GM12892 (cell line): ENCODE measurements at regions not wholly inside any gene's neighbourhood (a gene's known extent, or its start where the extent isn't known, plus 50 kb on each side); places are given as distances from the start of the nearest gene placed in this dataset.

Source experiments
- DNase-seq: peaks from one replicate; pipeline ENCODE4 v3.0.0; 2011; ENCODE audit not compliant: insufficient read length
- FAIRE-seq: peaks from 2 replicates; lab custom pipeline; 2011; peaks lifted over from hg19 to GRCh38; lab: Jason Lieb, UNC
- POLR2A ChIP-seq: IDR thresholded peaks from 2 replicates; pipeline ENCODE4 v1.6.1; 2011; ENCODE audit warnings: low read depth, low read length, control low read depth
- POLR2AphosphoS5 ChIP-seq: IDR thresholded peaks from 2 replicates; pipeline ENCODE4 v1.6.1; 2011; ENCODE audit warnings: low read depth, low read length, control low read depth
- TAF1 ChIP-seq: IDR thresholded peaks from 2 replicates; pipeline ENCODE4 v1.6.1; 2011; ENCODE audit warnings: low read depth, mild to moderate bottlenecking, control low read depth, low read length, borderline replicate concordance

DNA sequence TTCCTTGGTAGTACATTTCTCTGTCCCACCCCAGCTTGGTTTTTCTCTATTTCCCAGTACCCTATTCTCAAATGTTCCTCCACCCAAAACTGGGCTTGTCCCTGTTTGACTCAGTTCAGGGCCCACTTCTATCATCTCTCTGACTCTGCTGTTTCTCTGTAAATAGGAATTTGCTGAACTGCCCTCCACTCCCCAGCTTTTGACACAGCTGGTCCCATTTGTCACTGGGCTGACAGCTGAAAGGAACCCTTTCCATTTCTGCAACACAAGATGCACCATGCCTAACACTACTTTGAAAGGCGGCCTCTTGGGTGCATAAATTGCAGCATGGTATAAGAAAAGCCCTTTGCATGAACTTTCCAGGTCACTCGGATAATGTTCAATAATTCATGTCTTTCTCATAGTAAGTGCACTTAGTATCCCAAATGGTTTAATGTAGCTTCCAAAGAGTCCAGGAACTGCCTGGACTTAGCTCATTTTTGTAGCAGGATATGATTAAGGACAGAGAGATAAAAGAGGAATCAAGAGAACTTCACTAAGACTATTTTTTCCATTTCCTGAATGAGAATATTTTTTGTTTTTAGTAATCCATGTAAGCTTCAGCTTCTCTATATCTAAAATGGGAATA lies 256.7 kb downstream of the CDH11 start:
- DNase-seq, result no peak
- TF ChIP-seq POLR2A (no peak), TAF1 (no peak), POLR2AphosphoS5 (no peak)
- no peak for FAIRE-seq

DNA sequence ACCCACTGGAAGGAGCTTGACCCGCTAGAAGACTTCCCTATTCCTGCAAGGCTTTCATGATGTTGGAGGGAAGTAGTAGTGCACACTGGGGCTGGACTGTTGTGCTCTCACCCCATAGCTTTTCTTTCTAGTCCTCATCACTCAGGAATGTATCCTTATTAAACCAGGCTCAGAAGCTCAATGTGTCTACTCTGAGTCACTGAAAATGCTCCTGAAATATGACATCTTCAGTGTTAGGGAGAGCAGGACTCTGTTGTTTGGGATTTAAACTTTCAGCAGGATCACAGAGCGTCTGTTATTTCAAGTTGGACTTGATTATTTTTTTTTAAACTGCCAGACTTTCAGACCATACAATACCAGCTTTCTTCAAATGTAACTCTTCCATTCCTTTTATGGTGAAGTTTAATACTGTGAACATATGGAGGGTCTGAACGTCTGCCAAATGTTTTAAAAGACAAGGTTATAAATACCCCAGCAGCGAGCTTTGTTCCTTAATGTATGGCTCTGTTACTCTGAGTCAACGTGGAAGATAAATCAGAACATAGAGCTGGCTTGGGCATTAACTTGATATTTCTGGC lies 257.5 kb downstream of the CDH11 start:
- DNase-seq, result no peak
- FAIRE-seq, result no peak
- TF ChIP-seq POLR2AphosphoS5, result no peak
- no peak for TF ChIP-seq TAF1
- TF ChIP-seq POLR2A, result no peak

DNA sequence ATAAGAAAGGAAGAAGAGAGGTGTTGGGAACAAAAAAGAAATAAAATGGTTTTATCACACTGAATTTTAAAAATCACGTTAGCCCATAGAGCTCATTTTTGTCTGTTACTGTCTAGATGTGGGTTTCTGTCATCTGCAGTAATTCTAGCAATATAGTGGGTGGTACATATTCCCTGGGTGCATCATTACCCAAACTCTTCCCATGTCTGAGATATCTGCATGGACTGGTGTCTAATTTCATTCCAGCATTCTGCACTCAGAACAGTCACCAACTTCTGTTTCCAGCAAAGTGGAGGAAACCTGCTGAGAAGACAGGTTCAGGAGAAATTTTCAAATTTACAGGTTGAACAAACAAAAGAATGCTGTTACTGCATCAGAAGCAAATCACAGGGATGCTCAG lies 263.8 kb downstream of the CDH11 start:
- no peak for FAIRE-seq
- no peak for TF ChIP-seq POLR2AphosphoS5
- no peak for TF ChIP-seq POLR2A
- no peak for TF ChIP-seq TAF1
- DNase-seq, result no peak

DNA sequence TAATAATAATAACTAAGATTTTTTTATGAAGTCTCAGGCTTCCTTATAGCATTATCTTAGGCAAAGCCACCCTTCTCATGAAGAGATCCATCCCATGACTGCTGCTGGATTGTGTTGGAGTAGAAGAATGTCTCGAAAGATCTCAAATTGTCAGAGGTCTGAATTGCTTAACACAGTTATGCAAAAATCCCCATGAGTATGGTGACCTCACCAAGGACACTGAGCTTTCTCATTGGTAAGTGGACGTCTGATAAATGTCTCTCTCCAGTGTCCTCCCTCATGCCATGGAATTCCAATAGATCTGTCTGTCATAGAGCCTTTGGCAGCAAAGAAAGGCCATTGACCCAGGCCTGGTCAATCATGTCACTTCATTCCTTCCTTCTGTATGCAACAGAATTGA lies 264.5 kb downstream of the CDH11 start:
- DNase-seq (no peak), FAIRE-seq (no peak)
- TF ChIP-seq POLR2A, result no peak
- TF ChIP-seq TAF1, result no peak

DNA sequence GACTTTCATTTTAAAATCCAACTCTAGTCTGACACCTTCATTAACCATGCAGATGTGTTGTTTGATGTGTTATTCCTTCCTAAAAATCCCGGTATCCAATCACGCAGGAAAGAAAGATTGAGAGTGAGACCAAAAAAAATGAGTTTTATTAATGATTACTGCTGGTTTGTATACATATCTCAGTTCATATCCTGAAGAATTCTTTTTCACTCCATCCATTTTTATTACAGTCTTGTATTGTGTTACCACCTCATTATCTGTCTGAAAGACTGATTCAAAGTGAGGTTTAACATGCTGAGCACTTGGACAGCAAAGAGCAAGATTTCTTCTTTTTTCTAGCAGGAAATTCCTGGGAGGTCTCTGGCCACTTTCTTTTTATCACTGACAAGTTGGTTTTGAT lies 268.3 kb downstream of the CDH11 start:
- TF ChIP-seq POLR2A (no peak), TAF1 (no peak), POLR2AphosphoS5 (no peak)
- no peak for DNase-seq
- FAIRE-seq, result no peak

DNA sequence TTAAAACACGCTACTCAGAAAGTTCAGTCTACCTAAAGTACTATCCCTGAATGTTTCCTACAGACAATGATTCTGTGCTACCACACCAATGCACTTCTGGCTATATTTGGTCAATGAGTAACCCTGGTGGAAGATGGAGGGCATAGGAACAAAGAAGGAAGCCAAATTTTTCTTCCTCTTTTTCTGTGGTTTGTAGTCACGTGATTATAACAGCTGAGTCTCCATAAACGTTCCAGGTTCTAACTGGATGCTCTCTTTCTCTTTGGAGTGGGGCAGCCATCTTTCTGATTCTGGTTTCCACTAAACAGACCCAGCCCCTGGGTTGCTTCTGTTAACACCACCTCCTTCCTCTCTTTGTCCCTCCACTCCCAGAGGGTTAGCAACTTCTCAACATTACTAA lies 274.9 kb downstream of the CDH11 start:
- TF ChIP-seq POLR2AphosphoS5 (no peak), TAF1 (no peak), POLR2A (no peak)
- FAIRE-seq, result no peak
- no peak for DNase-seq

DNA sequence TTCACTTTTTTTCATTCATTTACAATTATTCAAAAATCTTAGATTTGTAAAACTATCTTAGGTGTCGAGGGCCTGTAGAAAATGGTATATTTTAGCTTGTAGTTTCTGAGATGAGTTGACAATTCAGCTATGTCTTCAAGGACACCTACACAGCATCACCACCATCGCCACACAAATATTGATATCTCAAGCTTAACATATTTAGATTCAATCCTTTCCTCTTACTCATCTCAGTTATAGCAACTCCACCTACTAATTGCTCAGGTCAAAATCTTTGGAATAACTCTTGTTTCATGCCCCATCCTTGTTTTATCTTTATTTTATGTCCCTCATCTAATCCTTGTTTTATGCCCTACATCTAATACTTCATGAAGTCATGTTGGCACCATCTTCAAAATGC lies 276.8 kb downstream of the CDH11 start:
- DNase-seq (no peak), FAIRE-seq (no peak)
- TF ChIP-seq POLR2A (no peak), POLR2AphosphoS5 (no peak), TAF1 (no peak)

DNA sequence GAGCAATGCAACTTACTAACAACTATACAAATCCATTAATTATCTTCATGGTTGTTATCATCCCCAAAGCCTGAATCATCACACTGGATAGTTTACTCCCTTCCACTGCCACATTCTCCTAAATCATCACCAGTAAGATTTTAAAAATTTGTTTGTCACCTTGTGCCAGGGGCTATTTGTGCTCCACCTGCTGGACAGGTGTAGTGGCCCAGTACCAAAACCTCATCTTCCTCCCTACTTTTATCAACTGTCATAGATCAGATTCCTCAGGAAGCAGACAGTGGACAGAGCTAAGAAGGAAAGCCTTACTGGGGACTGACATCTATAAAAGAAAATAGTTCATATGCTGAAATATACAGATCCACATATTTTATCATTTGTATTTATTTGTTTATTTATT lies 280.4 kb downstream of the CDH11 start:
- FAIRE-seq (no peak), DNase-seq (no peak)
- TF ChIP-seq POLR2AphosphoS5 (no peak), POLR2A (no peak), TAF1 (no peak)

DNA sequence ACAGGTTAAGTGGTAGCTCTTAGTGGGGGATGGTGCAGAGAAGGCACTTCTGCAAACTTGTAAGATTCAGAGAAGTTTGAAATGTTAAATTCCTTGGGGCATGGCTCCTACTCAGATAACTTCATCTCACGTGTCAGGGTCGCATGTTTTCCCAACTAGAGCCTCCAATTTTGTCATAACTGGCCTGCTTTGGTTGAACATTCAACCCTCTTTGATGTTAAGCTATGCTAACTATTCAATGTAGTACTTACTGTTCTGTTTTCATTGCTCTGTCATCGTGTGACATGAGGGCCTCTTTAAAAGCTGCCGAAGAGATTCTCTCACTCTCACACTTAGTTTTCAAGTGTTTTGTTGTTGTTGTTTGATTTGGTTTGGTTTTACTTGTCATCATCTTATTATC lies 280.8 kb downstream of the CDH11 start:
- no peak for TF ChIP-seq POLR2AphosphoS5
- no peak for TF ChIP-seq POLR2A
- no peak for TF ChIP-seq TAF1
- no peak for DNase-seq
- FAIRE-seq, result no peak

DNA sequence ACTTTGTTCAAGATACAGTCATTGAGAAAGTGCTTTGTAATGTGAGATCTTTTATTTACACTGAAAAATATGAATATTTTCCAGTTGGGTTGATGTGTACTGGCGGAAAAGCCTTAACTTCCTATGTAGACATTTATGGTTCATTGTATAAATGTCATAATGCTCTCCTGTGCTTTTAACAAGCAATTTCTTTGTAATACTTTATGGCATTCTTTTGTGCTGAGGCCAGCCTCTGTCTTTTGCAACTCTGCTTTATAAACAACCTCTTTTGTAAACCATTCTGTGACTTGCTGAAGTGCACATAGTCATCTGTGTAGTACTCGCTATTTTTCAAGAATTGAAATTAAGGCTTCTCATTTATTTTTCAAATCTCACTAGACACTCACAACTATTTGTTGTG lies 291.2 kb downstream of the CDH11 start:
- DNase-seq (no peak), FAIRE-seq (no peak)
- TF ChIP-seq POLR2A (no peak), TAF1 (no peak), POLR2AphosphoS5 (no peak)

DNA sequence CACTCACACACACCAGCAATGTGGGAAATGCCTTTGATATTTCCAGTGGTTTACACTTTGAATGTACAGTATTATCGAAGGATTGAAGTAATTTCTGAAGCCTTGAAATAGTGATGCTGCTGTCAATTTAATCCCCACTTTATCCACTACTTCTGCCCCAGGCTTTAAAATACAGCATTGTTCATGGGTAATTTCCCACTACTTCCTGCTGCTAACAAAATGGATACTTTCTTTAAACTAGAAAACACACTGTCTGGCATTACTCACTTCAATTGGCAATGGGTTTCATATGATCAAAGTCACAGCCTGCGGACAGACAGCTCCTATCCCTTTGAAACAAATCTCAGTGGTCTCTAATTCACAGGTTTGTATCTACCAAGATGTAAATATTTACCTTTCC lies 292.2 kb downstream of the CDH11 start:
- no peak for DNase-seq

DNA sequence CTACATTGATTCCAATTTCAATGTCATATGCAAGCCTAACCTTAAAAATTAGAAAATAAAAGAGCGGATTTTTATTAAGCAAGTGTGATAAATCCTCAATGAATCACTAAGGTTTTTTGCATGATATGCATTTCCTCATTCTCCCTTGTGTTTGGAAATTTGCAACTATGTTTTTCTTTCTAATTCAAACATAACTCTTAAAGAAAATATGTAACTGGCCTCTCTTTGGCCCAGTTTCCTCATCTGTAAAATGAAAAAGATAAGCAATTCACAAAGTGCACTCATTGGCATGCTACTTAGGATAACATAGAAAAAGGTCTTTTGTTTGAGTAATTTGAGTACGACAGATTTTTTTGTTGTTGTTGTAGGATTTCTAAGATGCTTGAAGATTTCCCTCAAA lies 295.5 kb downstream of the CDH11 start:
- DNase-seq, result no peak
- FAIRE-seq, result no peak
- no peak for TF ChIP-seq TAF1

More for the DNA sequence above, 292.2 kb downstream of the CDH11 start:
- no peak for FAIRE-seq
- no peak for TF ChIP-seq POLR2A
- no peak for TF ChIP-seq POLR2AphosphoS5
- TF ChIP-seq TAF1, result no peak

DNA sequence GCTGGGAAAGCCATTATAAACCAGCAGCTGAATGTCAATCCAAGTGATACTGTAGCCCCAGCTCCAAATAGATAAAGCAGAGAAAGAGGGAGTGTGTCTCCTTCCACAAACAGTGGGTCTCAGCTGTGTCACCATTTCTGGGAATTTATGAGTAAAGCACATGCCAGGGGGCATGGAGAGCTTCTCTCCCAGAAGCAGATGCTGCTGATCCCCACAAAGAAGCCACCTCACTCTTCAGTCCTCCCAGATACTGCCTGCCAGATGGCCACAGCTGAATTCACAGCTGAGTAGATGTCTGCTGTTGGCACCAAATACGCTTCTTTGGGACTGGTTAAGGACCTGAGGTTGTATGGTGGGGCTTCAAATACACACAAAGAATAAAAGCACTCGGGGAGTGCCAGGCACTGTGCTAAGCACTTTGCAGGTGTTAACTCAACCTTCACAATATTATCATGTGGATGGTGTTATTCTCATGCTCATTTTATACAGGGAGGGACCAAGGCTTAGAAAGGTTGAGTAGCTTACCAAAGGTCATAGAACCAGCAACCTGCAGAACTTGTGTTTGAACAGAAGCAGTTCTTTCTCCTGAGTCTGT lies 298.3 kb downstream of the CDH11 start:
- no peak for TF ChIP-seq POLR2A
- no peak for TF ChIP-seq POLR2AphosphoS5
- TF ChIP-seq TAF1, result no peak
- FAIRE-seq, result no peak
- no peak for DNase-seq
